Testis (tissue), 2 donors: ENCODE measurements at regions not wholly inside any gene's neighbourhood (a gene's known extent, or its start where the extent isn't known, plus 50 kb on each side); places are given as distances from the start of the nearest gene placed in this dataset.

Source experiments
- DNase-seq: peaks from one replicate; pipeline ENCODE4 v3.0.0-alpha.2; 2019
- H3K27ac ChIP-seq, 2 donors: fragments of 200-600 bp; sonication (generic); one replicate each; pipeline ENCODE4 v1.5.1; 2019
- H3K27me3 ChIP-seq: fragments of 200-600 bp; sonication (generic); one replicate; pipeline ENCODE4 v1.5.1; 2019
- H3K36me3 ChIP-seq: fragments of 200-600 bp; sonication (generic); one replicate; pipeline ENCODE4 v1.5.1; 2017; ENCODE audit warnings: low read depth; ENCODE audit errors: missing control alignments
- H3K4me1 ChIP-seq: fragments of 200-600 bp; sonication (generic); one replicate; pipeline ENCODE4 v1.5.1; 2019
- H3K4me3 ChIP-seq, 2 donors: fragments of 200-600 bp; sonication (generic); one replicate each; pipeline ENCODE4 v1.5.1; 2017 to 2019
- H3K9me3 ChIP-seq: fragments of 200-600 bp; sonication (generic); one replicate; pipeline ENCODE4 v1.5.1; 2017
- POLR2A ChIP-seq: fragments of 450-650 bp; IDR thresholded peaks from one replicate; pipeline ENCODE4 v1.6.1; 2017; ENCODE audit warnings: antibody characterized with exemption, mild to moderate bottlenecking, moderate library complexity
- WGBS, 2 donors: methylation state at CpG; one replicate each; pipeline ENCODE4 v1.1.5; 2018; 5-methylcytosine and 5-hydroxymethylcytosine counted together
- intact Hi-C: fragments of 100-400 bp; cut with DNase I; formaldehyde crosslinking; loops from one replicate; pipeline ENCODE4 v1.15.1; 2023; ENCODE audit warnings: low total_unique reads
- TF ChIP-seq, protein P1 (sequence below), 3 experiments: fragments of 450-650 bp in 2 of 3; fragments of 200-600 bp in 1 of 3; sonication (generic) in 1 of 3; IDR thresholded peaks; one replicate each; pipeline ENCODE4 v1.5.1; 2016 to 2019; ENCODE audit warnings: antibody characterized with exemption in 3 of 3, mild to moderate bottlenecking in 2 of 3, moderate library complexity in 1 of 3

DNA sequence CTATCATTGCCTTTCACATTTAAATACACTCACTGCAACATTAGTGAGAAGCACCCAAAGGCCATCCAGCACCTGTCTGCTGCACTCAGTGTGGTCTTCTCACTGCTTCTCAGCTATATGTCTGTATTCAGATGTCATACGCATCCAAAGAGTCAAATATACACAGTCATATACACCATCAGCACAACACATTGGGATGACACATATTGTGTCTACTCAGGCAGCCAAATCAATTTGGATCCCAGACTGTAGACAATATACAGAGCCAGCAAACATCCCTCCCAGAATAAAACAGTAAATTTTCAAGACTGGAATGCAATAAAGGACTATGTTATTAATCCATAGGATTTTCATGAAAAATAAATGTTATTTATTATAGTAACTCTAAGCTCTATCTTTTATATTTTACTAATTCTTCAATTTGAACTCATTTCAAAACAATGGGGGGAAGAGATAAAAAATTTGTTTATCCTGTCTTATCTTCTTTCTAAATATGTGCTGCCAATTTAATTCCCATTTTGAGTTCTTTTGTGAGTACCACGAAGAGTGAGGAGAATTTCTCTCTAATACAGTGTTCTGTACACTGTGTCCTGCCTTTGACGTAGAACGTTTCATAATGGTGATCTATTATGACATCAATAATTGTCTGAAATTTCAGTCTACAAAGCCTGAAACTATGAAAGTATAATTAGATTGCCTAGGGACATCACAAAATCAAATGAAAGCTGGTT, 602.2 kb upstream of the CXADR start:
- TF ChIP-seq POLR2A = no peak
- TF ChIP-seq, protein P1, sequence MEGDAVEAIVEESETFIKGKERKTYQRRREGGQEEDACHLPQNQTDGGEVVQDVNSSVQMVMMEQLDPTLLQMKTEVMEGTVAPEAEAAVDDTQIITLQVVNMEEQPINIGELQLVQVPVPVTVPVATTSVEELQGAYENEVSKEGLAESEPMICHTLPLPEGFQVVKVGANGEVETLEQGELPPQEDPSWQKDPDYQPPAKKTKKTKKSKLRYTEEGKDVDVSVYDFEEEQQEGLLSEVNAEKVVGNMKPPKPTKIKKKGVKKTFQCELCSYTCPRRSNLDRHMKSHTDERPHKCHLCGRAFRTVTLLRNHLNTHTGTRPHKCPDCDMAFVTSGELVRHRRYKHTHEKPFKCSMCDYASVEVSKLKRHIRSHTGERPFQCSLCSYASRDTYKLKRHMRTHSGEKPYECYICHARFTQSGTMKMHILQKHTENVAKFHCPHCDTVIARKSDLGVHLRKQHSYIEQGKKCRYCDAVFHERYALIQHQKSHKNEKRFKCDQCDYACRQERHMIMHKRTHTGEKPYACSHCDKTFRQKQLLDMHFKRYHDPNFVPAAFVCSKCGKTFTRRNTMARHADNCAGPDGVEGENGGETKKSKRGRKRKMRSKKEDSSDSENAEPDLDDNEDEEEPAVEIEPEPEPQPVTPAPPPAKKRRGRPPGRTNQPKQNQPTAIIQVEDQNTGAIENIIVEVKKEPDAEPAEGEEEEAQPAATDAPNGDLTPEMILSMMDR (IDR thresholded peaks at IDR 0.05) = no peak
- Histone ChIP-seq H3K9me3 (no peaks in the 10 kb centered on the region), H3K4me3 (no peak overlapping the region), H3K36me3 (no peaks in the 10 kb centered on the region), H3K27ac (peak overlapping the region in 1 of 2 donors; percentile 66), H3K4me1 (peaks cover 4% of the 10 kb centered on the region), H3K27me3 (no peaks in the 10 kb centered on the region)
- 39 to 42% methylated on average over 4 of the region's 4 CpGs for WGBS, 2 donors
- intact Hi-C loops = no loop called here
- DNase-seq = no peak

DNA sequence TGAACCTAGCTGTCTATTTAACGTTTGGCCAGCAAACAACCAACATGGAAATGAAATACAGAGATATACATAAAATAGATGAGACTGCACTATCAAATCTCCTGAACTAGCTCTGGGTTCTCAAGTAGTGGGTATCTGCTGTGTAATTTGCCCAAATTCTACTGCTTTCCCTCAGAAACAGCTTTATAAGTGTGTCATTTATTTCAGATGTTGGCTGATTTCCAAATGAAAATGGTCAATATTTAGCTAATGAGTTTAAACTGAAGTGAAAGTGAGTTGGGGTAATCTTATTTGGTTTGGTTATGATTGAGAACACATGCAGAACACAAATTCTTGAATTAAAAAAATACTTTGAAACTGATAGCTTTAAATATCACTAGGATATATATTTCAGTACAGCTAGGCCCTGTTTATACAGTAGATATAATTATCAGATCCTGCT, 601.7 kb upstream of the CXADR start:
- DNase-seq = no peak
- Histone ChIP-seq H3K4me1 (peaks cover 4% of the 10 kb centered on the region), H3K9me3 (no peaks in the 10 kb centered on the region), H3K27ac (peak overlapping the region in 1 of 2 donors; percentile 66), H3K4me3 (no peak overlapping the region), H3K27me3 (no peaks in the 10 kb centered on the region), H3K36me3 (no peaks in the 10 kb centered on the region)
- WGBS, 2 donors = 50 to 62% methylated on average over 1 of the region's 1 CpG
- TF ChIP-seq POLR2A = no peak
- TF ChIP-seq, protein P1 (IDR thresholded peaks at IDR 0.05) = no peak
- intact Hi-C loops = no loop called here

DNA sequence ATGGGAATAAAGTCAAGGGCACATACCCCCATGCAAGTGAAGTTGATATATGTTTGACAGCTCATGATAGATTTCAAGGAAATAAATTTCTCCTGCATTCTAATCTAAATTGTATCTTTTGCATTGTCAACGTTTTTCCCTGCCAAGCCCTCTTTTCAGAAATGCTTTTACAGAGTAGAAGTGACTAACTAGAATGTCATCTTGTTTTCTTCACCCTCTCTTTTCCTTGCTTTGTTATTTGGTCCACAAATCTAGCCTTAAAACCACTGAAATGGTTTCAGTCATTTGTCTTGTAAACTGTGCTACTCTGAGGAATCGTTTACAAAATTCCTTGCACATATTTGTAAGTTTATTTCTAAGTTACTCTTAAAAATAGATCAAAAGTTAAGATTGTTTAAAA, 600.8 kb upstream of the CXADR start:
- no peak overlapping the region for H3K4me3 ChIP-seq
- WGBS, 2 donors = 22 to 23% methylated on average over 2 of the region's 2 CpGs
- no peaks in the 10 kb centered on the region for H3K27me3 ChIP-seq
- H3K27ac ChIP-seq = peak overlapping the region in 1 of 2 donors; percentile 66
- H3K36me3 ChIP-seq = no peaks in the 10 kb centered on the region
- intact Hi-C loops = no loop called here
- peaks cover 4% of the 10 kb centered on the region for H3K4me1 ChIP-seq
- no peaks in the 10 kb centered on the region for H3K9me3 ChIP-seq
- DNase-seq = no peak
- TF ChIP-seq, protein P1 (IDR thresholded peaks at IDR 0.05) = no peak
- no peak for TF ChIP-seq POLR2A

DNA sequence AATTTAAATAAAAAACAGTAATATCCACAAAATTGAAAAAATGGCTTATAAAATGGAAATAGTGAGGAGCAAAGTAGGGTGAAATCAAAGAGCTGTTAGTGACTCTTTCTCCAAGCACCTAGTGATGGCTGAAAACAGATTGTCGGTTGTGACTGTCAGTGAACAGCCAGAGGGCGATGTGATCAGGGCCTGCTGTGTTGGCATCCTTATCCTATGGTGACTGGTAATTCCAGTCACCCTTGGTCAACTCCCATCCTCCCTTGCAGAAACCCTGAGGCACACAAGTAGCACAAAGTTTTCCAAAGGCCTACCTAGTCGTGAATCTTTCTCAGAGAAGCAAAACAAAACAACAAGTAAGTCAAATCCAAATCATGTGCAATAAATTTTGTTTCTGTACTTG, 599.8 kb upstream of the CXADR start:
- Histone ChIP-seq H3K4me3 (no peak overlapping the region), H3K4me1 (peaks cover 4% of the 10 kb centered on the region), H3K27ac (no peak overlapping the region), H3K36me3 (no peaks in the 10 kb centered on the region), H3K27me3 (no peaks in the 10 kb centered on the region), H3K9me3 (no peaks in the 10 kb centered on the region)
- intact Hi-C loops = no loop called here
- DNase-seq = no peak
- TF ChIP-seq POLR2A = no peak
- TF ChIP-seq, protein P1 (IDR thresholded peaks at IDR 0.05) = no peak
- WGBS, 2 donors = 54 to 66% methylated on average over 3 of the region's 3 CpGs

DNA sequence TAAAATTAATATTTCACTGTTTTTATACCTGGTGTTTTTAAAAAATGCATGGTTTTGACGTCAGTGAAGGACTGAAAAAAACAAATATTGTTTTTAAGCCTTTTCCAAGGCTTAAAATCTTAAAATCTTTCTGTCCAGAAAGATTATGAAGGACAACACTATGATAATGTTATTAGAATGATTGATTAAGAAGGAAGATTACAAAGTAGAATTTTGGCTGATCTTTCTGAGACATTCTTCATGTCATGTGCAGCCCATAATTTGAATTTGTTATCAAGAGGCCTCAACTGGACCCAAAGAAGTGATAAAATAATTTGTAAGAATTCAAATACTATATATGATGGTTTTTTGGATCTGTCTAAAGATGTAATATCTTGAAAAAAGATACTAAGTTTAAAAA, 584.4 kb upstream of the CXADR start:
- no peaks in the 10 kb centered on the region for H3K9me3 ChIP-seq
- TF ChIP-seq POLR2A = no peak
- TF ChIP-seq, protein P1 (IDR thresholded peaks at IDR 0.05) = no peak
- no peak overlapping the region for H3K27ac ChIP-seq
- WGBS, 2 donors = 0 to 5% methylated on average over 1 of the region's 1 CpG
- no peaks in the 10 kb centered on the region for H3K4me1 ChIP-seq
- no peaks in the 10 kb centered on the region for H3K36me3 ChIP-seq
- no peaks in the 10 kb centered on the region for H3K27me3 ChIP-seq
- H3K4me3 ChIP-seq = no peak overlapping the region
- intact Hi-C loops = no loop called here
- no peak for DNase-seq
